Suprapubic skin (tissue), 4 donors: ENCODE measurements at regions not wholly inside any gene's neighbourhood (a gene's known extent, or its start where the extent isn't known, plus 50 kb on each side); places are given as distances from the start of the nearest gene placed in this dataset.

Experiments used
- DNase-seq, 2 donors: peaks; one replicate each; pipeline ENCODE4 v3.0.0-alpha.2; 2019; ENCODE audit warnings: low spot score in 2 of 2
- H3K27ac ChIP-seq: fragments of 200-600 bp; sonication (generic); one replicate; pipeline ENCODE4 v1.5.1; 2019
- H3K27me3 ChIP-seq: fragments of 200-600 bp; sonication (generic); one replicate; pipeline ENCODE4 v1.5.1; 2019
- H3K36me3 ChIP-seq: fragments of 200-600 bp; sonication (generic); one replicate; pipeline ENCODE4 v1.5.1; 2019
- H3K4me1 ChIP-seq: fragments of 200-600 bp; sonication (generic); one replicate; pipeline ENCODE4 v1.5.1; 2019
- H3K4me3 ChIP-seq: fragments of 200-600 bp; sonication (generic); one replicate; pipeline ENCODE4 v1.5.1; 2019; ENCODE audit warnings: mild to moderate bottlenecking
- H3K9me3 ChIP-seq: fragments of 200-600 bp; sonication (generic); one replicate; pipeline ENCODE4 v1.5.1; 2019
- EP300 ChIP-seq: sonication (generic); formaldehyde crosslinking; IDR thresholded peaks from one replicate; pipeline ENCODE4 v1.6.1; 2017; ENCODE audit warnings: antibody characterized with exemption
- POLR2A ChIP-seq, 2 donors: fragments of 450-650 bp; IDR thresholded peaks; one replicate each; pipeline ENCODE4 v1.6.1; 2017; ENCODE audit warnings: antibody characterized with exemption in 2 of 2, mild to moderate bottlenecking in 2 of 2, moderate library complexity in 2 of 2
- POLR2AphosphoS5 ChIP-seq, 3 donors: sonication (generic); formaldehyde crosslinking; IDR thresholded peaks; one replicate each; pipeline ENCODE4 v1.6.1; 2017; ENCODE audit warnings: antibody characterized with exemption in 3 of 3
- WGBS: methylation state at CpG from one replicate; pipeline ENCODE4 v1.1.5; 2018; 5-methylcytosine and 5-hydroxymethylcytosine counted together
- TF ChIP-seq, protein P1 (sequence below), 2 donors: fragments of 200-600 bp in 1 of 2; fragments of 450-650 bp in 1 of 2; sonication (generic) in 1 of 2; IDR thresholded peaks; one replicate each; pipeline ENCODE4 v1.5.1; 2016 to 2019; ENCODE audit warnings: antibody characterized with exemption in 2 of 2, mild to moderate bottlenecking in 1 of 2, moderate library complexity in 1 of 2

DNA sequence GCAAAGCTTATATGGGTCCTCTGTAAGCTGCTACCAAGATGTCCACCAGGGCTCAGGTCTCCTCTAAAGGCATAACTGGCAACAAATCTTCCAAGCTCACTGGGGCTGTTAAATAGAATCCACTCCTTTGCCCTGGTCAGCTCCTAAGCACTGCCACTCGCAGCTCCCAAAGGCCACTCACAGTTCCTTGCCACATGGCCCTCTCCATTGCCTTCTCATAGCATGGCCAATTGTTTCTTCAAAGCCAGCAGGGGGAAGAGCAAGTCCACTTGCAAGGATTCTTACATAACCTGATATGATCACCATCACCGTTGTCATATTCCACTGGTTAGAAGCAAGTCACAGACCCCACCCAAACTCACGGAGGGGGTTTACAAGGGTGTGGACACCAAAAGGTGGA is 199.5 kb downstream of the SUCLA2 start:
- H3K9me3 ChIP-seq = no peaks in the 10 kb centered on the region
- TF ChIP-seq POLR2A (IDR thresholded peaks at IDR 0.05) (no peak), POLR2AphosphoS5 (IDR thresholded peaks at IDR 0.05) (no peak), EP300 (no peak)
- TF ChIP-seq, protein P1, sequence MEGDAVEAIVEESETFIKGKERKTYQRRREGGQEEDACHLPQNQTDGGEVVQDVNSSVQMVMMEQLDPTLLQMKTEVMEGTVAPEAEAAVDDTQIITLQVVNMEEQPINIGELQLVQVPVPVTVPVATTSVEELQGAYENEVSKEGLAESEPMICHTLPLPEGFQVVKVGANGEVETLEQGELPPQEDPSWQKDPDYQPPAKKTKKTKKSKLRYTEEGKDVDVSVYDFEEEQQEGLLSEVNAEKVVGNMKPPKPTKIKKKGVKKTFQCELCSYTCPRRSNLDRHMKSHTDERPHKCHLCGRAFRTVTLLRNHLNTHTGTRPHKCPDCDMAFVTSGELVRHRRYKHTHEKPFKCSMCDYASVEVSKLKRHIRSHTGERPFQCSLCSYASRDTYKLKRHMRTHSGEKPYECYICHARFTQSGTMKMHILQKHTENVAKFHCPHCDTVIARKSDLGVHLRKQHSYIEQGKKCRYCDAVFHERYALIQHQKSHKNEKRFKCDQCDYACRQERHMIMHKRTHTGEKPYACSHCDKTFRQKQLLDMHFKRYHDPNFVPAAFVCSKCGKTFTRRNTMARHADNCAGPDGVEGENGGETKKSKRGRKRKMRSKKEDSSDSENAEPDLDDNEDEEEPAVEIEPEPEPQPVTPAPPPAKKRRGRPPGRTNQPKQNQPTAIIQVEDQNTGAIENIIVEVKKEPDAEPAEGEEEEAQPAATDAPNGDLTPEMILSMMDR (IDR thresholded peaks at IDR 0.05) = no peak
- H3K4me3 ChIP-seq = no peak overlapping the region
- no peaks in the 10 kb centered on the region for H3K36me3 ChIP-seq
- no peak overlapping the region for H3K27ac ChIP-seq
- no peaks in the 10 kb centered on the region for H3K4me1 ChIP-seq
- 89% methylated on average over 3 of the region's 3 CpGs for WGBS
- no peak for DNase-seq
- no peaks in the 10 kb centered on the region for H3K27me3 ChIP-seq

GRCh38 chr13:47800593-47800992 is 200.5 kb downstream of the SUCLA2 start:
- Histone ChIP-seq H3K9me3 (no peaks in the 10 kb centered on the region), H3K36me3 (no peaks in the 10 kb centered on the region), H3K27ac (no peak overlapping the region), H3K4me1 (no peaks in the 10 kb centered on the region), H3K4me3 (no peak overlapping the region), H3K27me3 (no peaks in the 10 kb centered on the region)
- no peak for TF ChIP-seq POLR2AphosphoS5 (IDR thresholded peaks at IDR 0.05)
- TF ChIP-seq, protein P1 (IDR thresholded peaks at IDR 0.05) = no peak
- TF ChIP-seq POLR2A (IDR thresholded peaks at IDR 0.05) = no peak
- TF ChIP-seq EP300 = no peak
- DNase-seq = no peak
- 90% methylated on average over 2 of the region's 2 CpGs for WGBS

DNA sequence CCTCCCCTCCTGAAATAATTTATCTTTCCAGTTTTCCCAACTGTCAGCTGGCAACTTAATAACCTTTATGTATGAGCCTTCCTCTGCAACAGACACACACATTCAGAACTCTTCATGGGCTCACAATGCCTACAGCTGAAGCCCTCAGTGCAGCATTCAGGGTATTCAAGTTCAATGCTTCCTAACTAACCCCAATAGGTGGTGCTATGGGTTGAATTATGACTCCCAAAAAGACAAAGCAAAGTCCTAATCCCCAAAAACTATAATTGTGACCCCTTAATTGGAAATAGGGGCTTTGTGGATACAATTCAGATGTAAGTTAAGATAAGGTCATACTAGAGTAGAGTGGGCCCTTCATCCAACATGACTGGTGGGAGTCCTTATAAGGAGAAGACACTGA is 202.2 kb downstream of the SUCLA2 start:
- TF ChIP-seq EP300 = no peak
- TF ChIP-seq, protein P1 (IDR thresholded peaks at IDR 0.05) = no peak
- TF ChIP-seq POLR2A (IDR thresholded peaks at IDR 0.05) = no peak
- TF ChIP-seq POLR2AphosphoS5 (IDR thresholded peaks at IDR 0.05) = no peak
- Histone ChIP-seq H3K4me3 (no peak overlapping the region), H3K4me1 (no peaks in the 10 kb centered on the region), H3K36me3 (no peaks in the 10 kb centered on the region), H3K27me3 (no peaks in the 10 kb centered on the region), H3K9me3 (no peaks in the 10 kb centered on the region), H3K27ac (no peak overlapping the region)
- DNase-seq = no peak

DNA sequence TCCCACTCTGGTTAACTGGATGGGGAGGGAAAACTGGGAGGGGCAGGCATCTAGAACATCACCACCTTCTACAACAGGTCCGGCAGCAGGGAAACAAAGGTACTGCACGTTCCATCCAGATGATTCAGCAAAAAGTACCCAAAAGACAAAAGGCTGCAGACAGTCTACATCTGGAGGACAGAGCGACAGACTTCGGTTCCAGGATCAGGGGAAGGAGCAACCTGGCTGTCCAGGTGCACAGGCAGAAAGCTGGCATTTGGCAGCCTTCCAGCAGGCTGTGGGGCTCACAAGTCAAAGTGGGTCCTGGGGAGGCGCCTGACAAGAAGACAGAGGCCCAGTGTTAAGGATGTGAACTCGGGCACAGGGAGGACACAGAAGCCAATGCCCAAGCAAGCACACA is 202.9 kb downstream of the SUCLA2 start:
- Histone ChIP-seq H3K27me3 (no peaks in the 10 kb centered on the region), H3K4me1 (no peaks in the 10 kb centered on the region), H3K36me3 (no peaks in the 10 kb centered on the region), H3K4me3 (no peak overlapping the region), H3K9me3 (no peaks in the 10 kb centered on the region), H3K27ac (no peak overlapping the region)
- WGBS = 87% methylated on average over 6 of the region's 6 CpGs
- DNase-seq = no peak
- TF ChIP-seq POLR2A (IDR thresholded peaks at IDR 0.05) (no peak), POLR2AphosphoS5 (IDR thresholded peaks at IDR 0.05) (no peak), EP300 (no peak)
- TF ChIP-seq, protein P1 (IDR thresholded peaks at IDR 0.05) = no peak

DNA sequence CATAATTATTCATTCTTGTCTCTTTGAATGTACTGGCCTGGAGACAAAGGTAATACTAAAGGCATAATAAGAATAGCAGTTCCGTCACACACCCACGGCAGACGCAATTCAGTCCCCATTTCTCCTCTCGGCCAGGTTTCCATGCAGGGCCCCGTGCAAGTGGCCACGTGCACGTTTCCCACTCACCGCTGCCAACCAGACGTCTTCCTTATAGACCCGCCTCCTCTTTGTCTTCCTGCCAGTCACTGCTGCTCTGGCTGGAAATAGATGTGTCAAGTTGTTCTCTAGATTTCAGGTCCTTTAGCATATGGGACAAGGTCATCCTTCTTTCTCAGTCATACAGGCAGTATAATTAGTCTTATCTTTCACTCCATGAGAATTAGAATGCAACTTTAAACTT is 204.3 kb downstream of the SUCLA2 start:
- no peaks in the 10 kb centered on the region for H3K27me3 ChIP-seq
- no peak for TF ChIP-seq POLR2A (IDR thresholded peaks at IDR 0.05)
- TF ChIP-seq, protein P1 (IDR thresholded peaks at IDR 0.05) = no peak
- TF ChIP-seq EP300 = no peak
- no peak for TF ChIP-seq POLR2AphosphoS5 (IDR thresholded peaks at IDR 0.05)
- H3K27ac ChIP-seq = no peak overlapping the region
- no peak overlapping the region for H3K4me3 ChIP-seq
- 59% methylated on average over 10 of the region's 10 CpGs for WGBS
- no peaks in the 10 kb centered on the region for H3K9me3 ChIP-seq
- no peak for DNase-seq
- no peaks in the 10 kb centered on the region for H3K36me3 ChIP-seq
- no peaks in the 10 kb centered on the region for H3K4me1 ChIP-seq
